GM12878 (cell line): ENCODE measurements at regions not wholly inside any gene's neighbourhood (a gene's known extent, or its start where the extent isn't known, plus 50 kb on each side); places are given as distances from the start of the nearest gene placed in this dataset.

Source experiments
- ATAC-seq: fragments of 200-7000 bp; cut with Tn5 transposase; 3 replicates; pipeline ENCODE4 v1.9.1; 2020; ENCODE audit warnings: mild to moderate bottlenecking, moderate library complexity
- BruUV-seq: library from RNA; stranded (reverse); fragments of 400-500 nt; replicated peaks from 2 replicates; lab custom pipeline; 2021; lab: Mats Ljungman, UMichigan
- CTCF ChIA-PET: fragments of 300-600 bp; sonication (Branson Sonifier 250); formaldehyde crosslinking; extraction: SDS; loops from one replicate; lab custom pipeline; 2021; ENCODE audit warnings: inconsistent platforms; lab: Yijun Ruan, JAX
- POLR2A ChIA-PET: fragments of 350-600 bp; formaldehyde crosslinking; extraction: SDS; loops from one replicate; lab custom pipeline; 2021; ENCODE audit warnings: inconsistent platforms; lab: Charles Lee
- RAD21 ChIA-PET: fragments of 300-600 bp; sonication (Branson Sonifier 250); formaldehyde crosslinking; loops from one replicate; lab custom pipeline; 2023; ENCODE audit warnings: antibody characterized with exemption; ENCODE audit not compliant: unreplicated experiment; lab: Charles Lee
- SMC1A ChIA-PET: fragments of 300-600 bp; sonication (Branson Sonifier 250); formaldehyde crosslinking; loops from one replicate; lab custom pipeline; 2023; ENCODE audit not compliant: unreplicated experiment, uncharacterized antibody; lab: Charles Lee
- DNase-seq: peaks from one replicate; pipeline ENCODE4 v3.0.0-alpha.2; 2011; ENCODE audit warnings: low read depth, low spot score
- FAIRE-seq: peaks from 3 replicates; lab custom pipeline; 2011; peaks lifted over from hg19 to GRCh38; lab: Jason Lieb, UNC
- H2AFZ ChIP-seq: 2 replicates; pipeline ENCODE4 v1.6.0; 2011; ENCODE audit warnings: low read depth, low read length, control low read depth; ENCODE audit not compliant: control insufficient read depth
- H3K27ac ChIP-seq: 2 replicates; pipeline ENCODE4 v1.5.1; 2011; ENCODE audit warnings: control low read depth; ENCODE audit not compliant: control insufficient read depth, insufficient read depth
- H3K27me3 ChIP-seq, 2 experiments: replicated peaks in 1 of 2; 2 replicates each; pipeline versions ENCODE4 v1.6.0 to v1.6.1; 2011; ENCODE audit warnings: low read length in 1 of 2; ENCODE audit not compliant: control insufficient read depth in 2 of 2, insufficient read depth in 2 of 2
- H3K36me3 ChIP-seq, 2 experiments: 2 replicates each; pipeline ENCODE4 v1.5.1; 2011; ENCODE audit warnings: low read length in 1 of 2; ENCODE audit not compliant: control insufficient read depth in 2 of 2, insufficient read depth in 2 of 2
- H3K4me1 ChIP-seq: 2 replicates; pipeline ENCODE4 v1.6.1; 2011; ENCODE audit warnings: mild to moderate bottlenecking, low read length, moderate library complexity, mixed read lengths; ENCODE audit not compliant: control insufficient read depth, insufficient read depth
- H3K4me2 ChIP-seq: 2 replicates; pipeline ENCODE4 v1.6.0; 2011; ENCODE audit warnings: control low read depth; ENCODE audit not compliant: control insufficient read depth, insufficient read depth
- H3K4me3 ChIP-seq: fragments of 200-600 bp; sonication (generic); 2 replicates; pipeline ENCODE4 v1.5.1; 2016
- H3K79me2 ChIP-seq: 2 replicates; pipeline ENCODE4 v1.6.0; 2011; ENCODE audit warnings: low read length; ENCODE audit not compliant: control insufficient read depth, insufficient read depth
- H3K9ac ChIP-seq: 2 replicates; pipeline ENCODE4 v1.8.0; 2011; ENCODE audit warnings: low read length, control low read depth, mixed read lengths; ENCODE audit not compliant: control insufficient read depth, insufficient read depth
- H3K9me3 ChIP-seq: replicated peaks from 3 replicates; pipeline ENCODE4 v1.5.1; 2011; ENCODE audit warnings: mild to moderate bottlenecking, low read length; ENCODE audit not compliant: control insufficient read depth, insufficient read depth
- H4K20me1 ChIP-seq: 2 replicates; pipeline ENCODE4 v1.6.0; 2011; ENCODE audit not compliant: control insufficient read depth, insufficient read depth
- BACH1 ChIP-seq: fragments of 450-650 bp; IDR thresholded peaks from 2 replicates; pipeline ENCODE4 v1.6.1; 2017; ENCODE audit warnings: mild to moderate bottlenecking, borderline replicate concordance
- BCLAF1 ChIP-seq: fragments of 450-650 bp; IDR thresholded peaks from 2 replicates; pipeline ENCODE4 v1.6.1; 2017; ENCODE audit warnings: antibody characterized with exemption, mild to moderate bottlenecking, moderate library complexity
- BRCA1 ChIP-seq: IDR thresholded peaks from 2 replicates; pipeline ENCODE4 v1.6.1; 2011; ENCODE audit warnings: low read depth, low read length, improper control_type of control experiment
- CEBPZ ChIP-seq: fragments of 150-350 bp; IDR thresholded peaks from 2 replicates; pipeline ENCODE4 v1.6.1; 2016; ENCODE audit warnings: low read depth, low read length
- FOXK2 ChIP-seq: fragments of 450-650 bp; IDR thresholded peaks from 2 replicates; pipeline ENCODE4 v1.6.1; 2017; ENCODE audit warnings: mild to moderate bottlenecking, moderate library complexity
- MYB ChIP-seq: fragments of 150-350 bp; IDR thresholded peaks from 2 replicates; pipeline ENCODE4 v1.6.1; 2014; ENCODE audit warnings: mild to moderate bottlenecking, low read depth, low read length, borderline replicate concordance
- NFYB ChIP-seq: IDR thresholded peaks from 2 replicates; pipeline ENCODE4 v1.6.1; 2011; ENCODE audit warnings: low read depth, mild to moderate bottlenecking, low read length, improper control_type of control experiment, moderate library complexity; ENCODE audit not compliant: insufficient read depth
- PKNOX1 ChIP-seq: fragments of 450-650 bp; IDR thresholded peaks from 2 replicates; pipeline ENCODE4 v1.6.1; 2016; ENCODE audit warnings: mild to moderate bottlenecking
- TCF7 ChIP-seq: IDR thresholded peaks from 2 replicates; pipeline ENCODE4 v1.6.1; 2014; ENCODE audit warnings: antibody characterized with exemption, borderline replicate concordance
- ZNF207 ChIP-seq: fragments of 450-650 bp; IDR thresholded peaks from 2 replicates; pipeline ENCODE4 v1.6.1; 2014; ENCODE audit warnings: antibody characterized with exemption, mild to moderate bottlenecking, borderline replicate concordance
- WGBS: methylation state at CpG from one replicate; pipeline ENCODE4 v1.1.6; 2016; ENCODE audit warnings: low lambda C conversion rate; ENCODE audit not compliant: insufficient replicate concordance, insufficient coverage; ENCODE audit errors: missing lambda C conversion rate; 5-methylcytosine and 5-hydroxymethylcytosine counted together
- in situ Hi-C: fragments of 300-500 bp; cut with MboI; formaldehyde crosslinking; loops from 9 replicates; pipeline ENCODE4 v1.14.3; 2018; ENCODE audit warnings: mixed read lengths
- intact Hi-C: fragments of 100-400 bp; cut with micrococcal nuclease; formaldehyde crosslinking; loops from one replicate; pipeline ENCODE4 v1.14.2; 2022; ENCODE audit not compliant: unreplicated experiment

GRCh38 chr10:133002685-133003084, 60.3 kb upstream of the CFAP46 start:
- no peak overlapping the region for H3K4me3 ChIP-seq
- ATAC-seq (no peak), DNase-seq (no peak), FAIRE-seq (no peak)
- H3K27ac ChIP-seq, result no peak overlapping the region
- no peak overlapping the region for H3K9ac ChIP-seq
- H3K4me1 ChIP-seq, result no peaks in the 10 kb centered on the region
- in situ Hi-C loops, result no loop called here
- 36% methylated on average over 2 of the region's 2 CpGs for WGBS
- CTCF ChIA-PET, result no interaction called here
- no TSS peak for BruUV-seq
- intact Hi-C loops, result no loop called here
- H3K27me3 ChIP-seq, result no peaks in the 10 kb centered on the region
- TF ChIP-seq CEBPZ, result no peak
- no peak for TF ChIP-seq MYB
- RAD21 ChIA-PET, result no interaction called here
- POLR2A ChIA-PET, result no interaction called here
- SMC1A ChIA-PET, result no interaction called here
- no peaks in the 10 kb centered on the region; the same call in 2 of the 3 replicates for H3K9me3 ChIP-seq
- no peak overlapping the region for H3K4me2 ChIP-seq
- H4K20me1 ChIP-seq, result no peaks in the 10 kb centered on the region
- no peaks in the 10 kb centered on the region for H3K36me3 ChIP-seq
- H2AFZ ChIP-seq, result no peak overlapping the region
- no peaks in the 10 kb centered on the region for H3K79me2 ChIP-seq

GRCh38 chr10:133001114-133001513, 58.7 kb upstream of the CFAP46 start:
- WGBS, result 37% methylated on average over 12 of the region's 12 CpGs
- H3K4me3 ChIP-seq, result no peak overlapping the region
- CTCF ChIA-PET, result no interaction called here
- no peaks in the 10 kb centered on the region for H3K4me1 ChIP-seq
- DNase-seq (no peak), FAIRE-seq (no peak), ATAC-seq (no peak)
- no peaks in the 10 kb centered on the region; the same call in 2 of the 3 replicates for H3K9me3 ChIP-seq
- H3K27me3 ChIP-seq, result no peaks in the 10 kb centered on the region
- no peaks in the 10 kb centered on the region for H3K79me2 ChIP-seq
- RAD21 ChIA-PET, result no interaction called here
- H4K20me1 ChIP-seq, result no peaks in the 10 kb centered on the region
- no peak for TF ChIP-seq BCLAF1
- no peak for TF ChIP-seq BRCA1
- TF ChIP-seq BACH1, result no peak
- TF ChIP-seq FOXK2, result no peak
- no peak for TF ChIP-seq ZNF207
- TF ChIP-seq NFYB, result no peak
- no peak for TF ChIP-seq TCF7
- TF ChIP-seq PKNOX1, result no peak
- POLR2A ChIA-PET, result no interaction called here
- intact Hi-C loops, result no loop called here
- no peak overlapping the region for H3K27ac ChIP-seq
- SMC1A ChIA-PET, result no interaction called here
- no peak overlapping the region for H3K9ac ChIP-seq
- no peaks in the 10 kb centered on the region for H3K36me3 ChIP-seq
- H3K4me2 ChIP-seq, result no peak overlapping the region
- no TSS peak for BruUV-seq
- no peak overlapping the region for H2AFZ ChIP-seq
- in situ Hi-C loops, result no loop called here
